Anterior cingulate cortex (tissue), 58 donors: ENCODE measurements at regions not wholly inside any gene's neighbourhood (a gene's known extent, or its start where the extent isn't known, plus 50 kb on each side); places are given as distances from the start of the nearest gene placed in this dataset.

ENCODE experiments used
- DNase-seq, 58 donors: peaks; one replicate each; lab custom pipeline; 2025; lab: John Stamatoyannopoulos, UW

GRCh38 chr4:11748164-11748872 is 319.6 kb upstream of the HS3ST1 start:
- no peak for DNase-seq

GRCh38 chr4:11746734-11747133 is 318.0 kb upstream of the HS3ST1 start:
- no peak for DNase-seq

GRCh38 chr4:11743976-11744375 is 315.3 kb upstream of the HS3ST1 start:
- no peak for DNase-seq

GRCh38 chr4:11743236-11743635 is 314.5 kb upstream of the HS3ST1 start:
- DNase-seq: no peak

- DNase-seq: no peak
Measured at GRCh38 chr4:11741190-11741652, 312.5 kb upstream of the HS3ST1 start.

GRCh38 chr4:11739992-11740391 is 311.3 kb upstream of the HS3ST1 start:
- no peak for DNase-seq

- no peak for DNase-seq
Measured at GRCh38 chr4:11736978-11737377, 308.3 kb upstream of the HS3ST1 start.

- no peak for DNase-seq
Measured at GRCh38 chr4:11735651-11736050, 307.0 kb upstream of the HS3ST1 start.

- DNase-seq: no peak
Measured at GRCh38 chr4:11732155-11732554, 303.5 kb upstream of the HS3ST1 start.

GRCh38 chr4:11730545-11730944 is 301.9 kb upstream of the HS3ST1 start:
- DNase-seq: no peak

- no peak for DNase-seq
Measured at GRCh38 chr4:11729548-11729947, 300.9 kb upstream of the HS3ST1 start.

GRCh38 chr4:11727903-11728564 is 299.3 kb upstream of the HS3ST1 start:
- DNase-seq: no peak

GRCh38 chr4:11724731-11725130 is 296.0 kb upstream of the HS3ST1 start:
- DNase-seq: no peak

- no peak for DNase-seq
Measured at GRCh38 chr4:11722223-11722622, 293.5 kb upstream of the HS3ST1 start.

- peak in 1 of 58 donors; percentile 17 for DNase-seq
Measured at GRCh38 chr4:11720292-11720691, 291.6 kb upstream of the HS3ST1 start.

- DNase-seq: no peak
Measured at GRCh38 chr4:11719879-11720278, 291.2 kb upstream of the HS3ST1 start.

GRCh38 chr4:11715753-11716521 is 287.2 kb upstream of the HS3ST1 start:
- DNase-seq: no peak

- no peak for DNase-seq
Measured at GRCh38 chr4:11710453-11711093, 281.9 kb upstream of the HS3ST1 start.

- no peak for DNase-seq
Measured at GRCh38 chr4:11704186-11704830, 275.6 kb upstream of the HS3ST1 start.

- no peak for DNase-seq
Measured at GRCh38 chr4:11702886-11703557, 274.3 kb upstream of the HS3ST1 start.
